Upper lobe of right lung (tissue), 1 donor: ENCODE measurements at regions not wholly inside any gene's neighbourhood (a gene's known extent, or its start where the extent isn't known, plus 50 kb on each side); places are given as distances from the start of the nearest gene placed in this dataset.

Experiments used
- ATAC-seq: fragments of 200-7000 bp; cut with Tn5 transposase; one replicate; pipeline ENCODE4 v1.9.1; 2020; ENCODE audit warnings: mild to moderate bottlenecking, moderate library complexity
- DNase-seq: peaks from one replicate; pipeline ENCODE4 v3.0.0-alpha.2; 2020
- H3K27ac ChIP-seq: fragments of 200-600 bp; one replicate; pipeline ENCODE4 v1.8.0; 2022
- H3K27me3 ChIP-seq: fragments of 200-600 bp; one replicate; pipeline ENCODE4 v1.8.0; 2022; ENCODE audit warnings: mild to moderate bottlenecking
- H3K36me3 ChIP-seq: fragments of 200-600 bp; one replicate; pipeline ENCODE4 v1.8.0; 2022
- H3K4me1 ChIP-seq: fragments of 200-600 bp; one replicate; pipeline ENCODE4 v1.8.0; 2022
- H3K4me3 ChIP-seq: fragments of 200-600 bp; one replicate; pipeline ENCODE4 v1.8.0; 2022; ENCODE audit warnings: mild to moderate bottlenecking
- H3K9me3 ChIP-seq: fragments of 200-600 bp; one replicate; pipeline ENCODE4 v1.8.0; 2022
- intact Hi-C: fragments of 100-400 bp; cut with DNase I; formaldehyde crosslinking; loops from one replicate; pipeline ENCODE4 v1.11.0; 2022
- TF ChIP-seq, protein P1 (sequence below): fragments of 200-600 bp; IDR thresholded peaks from one replicate; pipeline ENCODE4 v1.8.0; 2022; ENCODE audit warnings: antibody characterized with exemption
- donor health status: DM: no; HTN: yes; CAD: no; lungs with severe emphysema.

DNA sequence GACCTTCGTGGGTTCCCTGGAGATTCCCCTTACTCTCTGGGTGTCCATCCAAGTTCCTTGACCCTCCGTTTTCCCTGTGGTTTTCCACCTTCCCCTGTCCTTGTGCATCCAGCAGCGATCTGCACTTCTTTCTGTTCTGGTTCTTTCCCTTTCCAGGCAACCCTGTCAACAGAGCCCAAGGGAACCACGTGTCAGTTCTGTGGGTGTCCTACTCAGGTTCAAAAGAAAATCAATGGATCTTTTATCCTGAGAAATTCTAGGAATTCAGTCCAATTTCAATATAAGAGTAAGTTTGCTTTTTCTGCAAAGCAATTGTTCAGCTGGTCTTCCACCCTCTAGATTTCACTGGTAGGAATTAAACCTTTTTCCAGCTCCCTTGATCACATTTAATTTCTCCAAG lies 1394.8 kb upstream of the SLC10A2 start:
- DNase-seq (no peak), ATAC-seq (no peak)
- Histone ChIP-seq H3K27ac (no peak overlapping the region), H3K4me3 (no peak overlapping the region), H3K4me1 (no peaks in the 10 kb centered on the region), H3K27me3 (no peaks in the 10 kb centered on the region), H3K36me3 (no peaks in the 10 kb centered on the region), H3K9me3 (no peaks in the 10 kb centered on the region)
- TF ChIP-seq, protein P1, sequence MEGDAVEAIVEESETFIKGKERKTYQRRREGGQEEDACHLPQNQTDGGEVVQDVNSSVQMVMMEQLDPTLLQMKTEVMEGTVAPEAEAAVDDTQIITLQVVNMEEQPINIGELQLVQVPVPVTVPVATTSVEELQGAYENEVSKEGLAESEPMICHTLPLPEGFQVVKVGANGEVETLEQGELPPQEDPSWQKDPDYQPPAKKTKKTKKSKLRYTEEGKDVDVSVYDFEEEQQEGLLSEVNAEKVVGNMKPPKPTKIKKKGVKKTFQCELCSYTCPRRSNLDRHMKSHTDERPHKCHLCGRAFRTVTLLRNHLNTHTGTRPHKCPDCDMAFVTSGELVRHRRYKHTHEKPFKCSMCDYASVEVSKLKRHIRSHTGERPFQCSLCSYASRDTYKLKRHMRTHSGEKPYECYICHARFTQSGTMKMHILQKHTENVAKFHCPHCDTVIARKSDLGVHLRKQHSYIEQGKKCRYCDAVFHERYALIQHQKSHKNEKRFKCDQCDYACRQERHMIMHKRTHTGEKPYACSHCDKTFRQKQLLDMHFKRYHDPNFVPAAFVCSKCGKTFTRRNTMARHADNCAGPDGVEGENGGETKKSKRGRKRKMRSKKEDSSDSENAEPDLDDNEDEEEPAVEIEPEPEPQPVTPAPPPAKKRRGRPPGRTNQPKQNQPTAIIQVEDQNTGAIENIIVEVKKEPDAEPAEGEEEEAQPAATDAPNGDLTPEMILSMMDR = no peak
- intact Hi-C loops = no loop called here

DNA sequence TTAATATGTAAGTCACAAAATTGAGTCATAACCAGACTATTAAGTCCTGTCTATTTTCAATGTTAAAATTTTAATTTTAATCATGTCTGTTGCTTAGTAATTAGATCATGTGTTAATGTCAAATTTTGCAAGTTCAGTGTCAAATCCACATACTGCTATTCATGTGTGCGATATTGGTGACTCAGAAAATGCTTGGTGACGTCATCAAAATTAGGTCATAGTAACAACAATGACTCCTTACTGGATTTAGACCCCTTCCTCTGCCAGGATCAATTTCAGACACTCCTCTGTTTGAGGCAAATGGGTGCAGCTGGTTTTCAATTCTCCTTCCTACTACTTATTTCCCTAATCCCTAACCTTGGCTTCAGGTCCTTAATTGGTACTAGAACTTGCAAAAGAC lies 1394.3 kb upstream of the SLC10A2 start:
- H3K9me3 ChIP-seq = no peaks in the 10 kb centered on the region
- H3K4me1 ChIP-seq = no peaks in the 10 kb centered on the region
- DNase-seq = no peak
- no peak for ATAC-seq
- TF ChIP-seq, protein P1 = no peak
- no peaks in the 10 kb centered on the region for H3K36me3 ChIP-seq
- no peak overlapping the region for H3K27ac ChIP-seq
- no peak overlapping the region for H3K4me3 ChIP-seq
- intact Hi-C loops = no loop called here
- H3K27me3 ChIP-seq = no peaks in the 10 kb centered on the region

DNA sequence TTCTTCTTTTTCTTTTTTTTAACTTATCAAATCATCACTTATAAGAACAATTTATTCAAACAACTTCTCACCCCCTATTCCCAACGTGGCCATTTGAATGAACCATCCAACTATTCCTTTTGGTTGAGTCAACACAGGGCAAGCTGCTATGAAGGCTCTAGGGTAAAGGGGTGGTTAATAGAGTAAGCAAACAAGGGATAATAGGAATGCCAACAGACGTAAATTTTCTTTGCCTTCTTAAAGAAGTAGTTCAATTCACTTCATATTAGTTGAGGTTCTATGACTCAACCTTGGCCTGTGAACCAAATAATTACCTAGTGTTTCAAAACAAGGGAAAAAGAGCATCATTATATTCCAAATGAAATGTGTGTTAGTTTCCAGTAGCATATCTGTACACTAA lies 1383.8 kb upstream of the SLC10A2 start:
- Histone ChIP-seq H3K9me3 (no peaks in the 10 kb centered on the region), H3K27me3 (no peaks in the 10 kb centered on the region), H3K4me1 (no peaks in the 10 kb centered on the region), H3K27ac (no peak overlapping the region), H3K4me3 (no peak overlapping the region), H3K36me3 (no peaks in the 10 kb centered on the region)
- TF ChIP-seq, protein P1 = no peak
- DNase-seq (no peak), ATAC-seq (no peak)
- intact Hi-C loops = no loop called here

DNA sequence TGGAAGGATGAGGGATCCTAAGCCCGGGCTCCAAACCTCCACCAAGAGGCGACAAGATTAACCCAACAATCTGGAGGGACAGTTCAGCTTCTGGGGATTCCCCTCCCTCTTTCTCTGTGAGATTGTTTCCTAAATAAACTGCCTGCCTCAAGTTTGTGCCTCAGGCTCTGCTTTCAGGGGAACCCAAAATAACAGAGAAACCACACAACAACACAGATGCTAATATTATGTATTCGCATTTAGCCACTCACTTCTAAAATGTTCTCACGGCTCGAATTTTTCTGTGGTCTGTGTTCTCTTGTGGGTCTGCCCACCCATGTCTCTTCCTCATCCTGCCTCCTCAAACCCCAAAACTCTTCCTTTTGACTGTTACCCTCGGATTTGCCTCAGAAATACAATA lies 1381.1 kb upstream of the SLC10A2 start:
- Histone ChIP-seq H3K27me3 (no peaks in the 10 kb centered on the region), H3K27ac (no peak overlapping the region), H3K9me3 (no peaks in the 10 kb centered on the region), H3K4me3 (no peak overlapping the region), H3K36me3 (no peaks in the 10 kb centered on the region), H3K4me1 (no peaks in the 10 kb centered on the region)
- no peak for ATAC-seq
- intact Hi-C loops = no loop called here
- DNase-seq = no peak
- TF ChIP-seq, protein P1 = no peak

DNA sequence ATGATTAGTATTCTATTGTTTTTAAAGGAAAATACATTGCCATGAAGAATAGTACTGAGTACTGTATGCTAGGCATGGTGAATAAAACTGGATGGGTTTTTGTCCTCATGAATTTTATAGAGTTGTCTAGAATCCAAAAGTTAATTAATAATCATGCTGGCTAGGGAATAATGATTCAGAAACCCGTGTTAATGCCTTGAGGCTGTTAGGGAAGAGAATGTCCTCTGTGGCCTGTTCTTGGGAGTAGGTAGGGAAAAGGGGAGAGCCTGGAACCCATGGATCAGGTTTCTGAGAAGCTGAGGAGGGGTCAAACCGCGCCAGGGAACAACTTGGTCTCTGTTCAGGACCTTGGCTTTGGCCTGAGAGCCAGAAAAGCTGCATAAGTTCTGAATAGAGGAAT lies 1376.3 kb upstream of the SLC10A2 start:
- Histone ChIP-seq H3K4me3 (no peak overlapping the region), H3K36me3 (no peaks in the 10 kb centered on the region), H3K27ac (no peak overlapping the region), H3K27me3 (no peaks in the 10 kb centered on the region), H3K4me1 (no peaks in the 10 kb centered on the region), H3K9me3 (no peaks in the 10 kb centered on the region)
- TF ChIP-seq, protein P1 = no peak
- intact Hi-C loops = no loop called here
- ATAC-seq (no peak), DNase-seq (no peak)

DNA sequence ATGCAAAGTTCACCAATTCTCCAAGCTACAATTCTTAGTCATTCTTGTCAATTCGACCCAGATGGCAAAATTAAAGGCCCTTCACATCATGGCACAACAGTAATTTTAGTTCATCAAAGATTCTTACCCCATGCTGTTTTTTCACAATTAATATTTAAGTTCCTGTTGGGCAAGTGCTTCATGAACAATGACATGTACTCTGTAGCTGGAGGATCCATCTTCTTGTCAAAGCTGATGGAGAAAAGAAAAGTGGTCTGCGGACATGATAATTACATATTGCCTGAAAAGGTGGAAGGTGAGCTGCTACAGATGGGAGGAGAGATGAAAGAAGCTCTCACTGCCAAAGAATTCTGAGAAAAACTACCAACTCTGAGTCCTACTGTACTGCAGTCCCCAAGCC lies 1370.3 kb upstream of the SLC10A2 start:
- Histone ChIP-seq H3K27me3 (no peaks in the 10 kb centered on the region), H3K4me3 (no peak overlapping the region), H3K9me3 (no peaks in the 10 kb centered on the region), H3K36me3 (no peaks in the 10 kb centered on the region), H3K4me1 (no peaks in the 10 kb centered on the region), H3K27ac (no peak overlapping the region)
- no peak for DNase-seq
- intact Hi-C loops = no loop called here
- ATAC-seq = no peak
- TF ChIP-seq, protein P1 = no peak
